K562 (cell line): ENCODE measurements at regions not wholly inside any gene's neighbourhood (a gene's known extent, or its start where the extent isn't known, plus 50 kb on each side); places are given as distances from the start of the nearest gene placed in this dataset.

Experiments used
- ATAC-seq: fragments of 200-7000 bp; cut with Tn5 transposase; 3 replicates; pipeline ENCODE4 v1.9.1; 2020; ENCODE audit warnings: moderate library complexity
- BruUV-seq: library from RNA; stranded (reverse); fragments of 400-500 nt; replicated peaks from 2 replicates; lab custom pipeline; 2021; lab: Mats Ljungman, UMichigan
- CTCF ChIA-PET: fragments of 300-600 bp; formaldehyde crosslinking; extraction: SDS; loops from one replicate; lab custom pipeline; 2021; ENCODE audit warnings: low intra/inter-chr PET ratio; lab: Yijun Ruan, JAX
- POLR2A ChIA-PET: fragments of 300-600, 350-650 bp; sonication (Branson Sonifier 250); formaldehyde crosslinking; extraction: SDS; loops from one replicate; lab custom pipeline; 2021; ENCODE audit warnings: antibody characterized with exemption, inconsistent platforms; lab: Yijun Ruan, JAX
- DNase-seq, 4 experiments: peaks; one replicate each; pipeline versions ENCODE4 v3.0.0 to v3.0.0-alpha.2; 2011 to 2018; ENCODE audit warnings: low spot score in 3 of 4, mixed read lengths in 3 of 4; ENCODE audit errors: extremely low read depth in 1 of 4
- FAIRE-seq: peaks from 2 replicates; lab custom pipeline; 2011; peaks lifted over from hg19 to GRCh38; lab: Jason Lieb, UNC
- H2AFZ ChIP-seq: 2 replicates; pipeline ENCODE4 v1.6.0; 2011; ENCODE audit warnings: low read depth, low read length, control low read depth, inconsistent platforms
- H3K27ac ChIP-seq: fragments of 200-600 bp; 3 replicates; pipeline ENCODE4 v1.8.0; 2011; ENCODE audit warnings: low read depth, mild to moderate bottlenecking, control low read depth, inconsistent platforms, low read length, moderate library complexity, mixed read lengths; ENCODE audit errors: extremely low read depth
- H3K27me3 ChIP-seq, 2 experiments: fragments of 300-600 bp in 1 of 2; 2 replicates in 1 of 2; 3 replicates in 1 of 2; pipeline versions ENCODE4 v1.6.0 to v1.8.0; 2011; ENCODE audit warnings: inconsistent platforms in 2 of 2, low read length in 2 of 2, mild to moderate bottlenecking in 1 of 2, mixed read lengths in 1 of 2, moderate library complexity in 1 of 2; ENCODE audit not compliant: control insufficient read depth in 2 of 2, insufficient read depth in 2 of 2
- H3K36me3 ChIP-seq: fragments of 300-600 bp; 3 replicates; pipeline ENCODE4 v1.8.0; 2011; ENCODE audit warnings: mild to moderate bottlenecking, low read length, inconsistent platforms; ENCODE audit not compliant: control insufficient read depth, insufficient read depth
- H3K4me1 ChIP-seq, 2 experiments: fragments of 200-600 bp in 1 of 2; replicated peaks in 1 of 2; 2 replicates in 1 of 2; 3 replicates in 1 of 2; pipeline versions ENCODE4 v1.5.1 to v1.8.0; 2011; ENCODE audit warnings: inconsistent platforms in 2 of 2, low read length in 2 of 2, mild to moderate bottlenecking in 1 of 2, mixed read lengths in 1 of 2, moderate library complexity in 1 of 2; ENCODE audit not compliant: control insufficient read depth in 2 of 2, insufficient read depth in 2 of 2
- H3K4me2 ChIP-seq: 2 replicates; pipeline ENCODE4 v1.6.1; 2011; ENCODE audit warnings: low read length, control low read depth, inconsistent platforms, mixed read lengths; ENCODE audit not compliant: insufficient read depth
- H3K4me3 ChIP-seq: fragments of 200-600 bp; sonication (generic), shearing (Covaris generic); 2 replicates; pipeline ENCODE4 v1.5.1; 2016; ENCODE audit warnings: control low read depth, inconsistent platforms
- H3K79me2 ChIP-seq: fragments of 200-600 bp; 3 replicates; pipeline ENCODE4 v1.8.0; 2011; ENCODE audit warnings: low read length, inconsistent platforms; ENCODE audit not compliant: control insufficient read depth, insufficient read depth
- H3K9ac ChIP-seq, 2 experiments: 2 replicates each; pipeline versions ENCODE4 v1.6.0 to v1.6.1; 2011; ENCODE audit warnings: low read depth in 2 of 2, low read length in 2 of 2, control low read depth in 1 of 2, inconsistent platforms in 1 of 2, mild to moderate bottlenecking in 1 of 2, mixed read lengths in 1 of 2; ENCODE audit not compliant: insufficient read depth in 1 of 2
- H3K9me1 ChIP-seq: one replicate; pipeline ENCODE4 v1.6.0; 2011; ENCODE audit warnings: inconsistent platforms, mild to moderate bottlenecking, low read length, moderate library complexity; ENCODE audit not compliant: control insufficient read depth, insufficient read depth
- H3K9me3 ChIP-seq: replicated peaks from 2 replicates; pipeline ENCODE4 v1.5.1; 2011; ENCODE audit warnings: low read depth, low read length, inconsistent platforms; ENCODE audit not compliant: control insufficient read depth, insufficient read depth
- H4K20me1 ChIP-seq: replicated peaks from 2 replicates; pipeline ENCODE4 v1.6.1; 2011; ENCODE audit warnings: low read length, inconsistent platforms, mixed read lengths; ENCODE audit not compliant: control insufficient read depth, insufficient read depth
- C11orf30 ChIP-seq: fragments of 450-650 bp; IDR thresholded peaks from 2 replicates; pipeline ENCODE4 v1.6.1; 2016; ENCODE audit warnings: low read depth, mild to moderate bottlenecking
- CHCHD3 ChIP-seq: fragments of 250-450 bp; sonication (Bioruptor Pico); IDR thresholded peaks from 2 replicates; pipeline ENCODE4 v2.1.2; 2022; ENCODE audit warnings: mild to moderate bottlenecking
- KDM4B ChIP-seq, 2 experiments: fragments of 450-650 bp in 1 of 2; sonication (generic) in 1 of 2; IDR thresholded peaks; 2 replicates each; pipeline ENCODE4 v1.6.1; 2016 to 2017; ENCODE audit warnings: borderline replicate concordance in 2 of 2, antibody characterized with exemption in 1 of 2, low read depth in 1 of 2, mild to moderate bottlenecking in 1 of 2
- MAFK ChIP-seq: IDR thresholded peaks from 2 replicates; pipeline ENCODE4 v1.6.1; 2011; ENCODE audit warnings: low read length, improper control_type of control experiment
- NR2C2 ChIP-seq, 2 experiments: fragments of 200-800 bp in 1 of 2; sonication (Bioruptor generic) in 1 of 2; sonication (generic) in 1 of 2; formaldehyde crosslinking in 1 of 2; IDR thresholded peaks; 2 replicates each; pipeline versions ENCODE4 v1.6.1 to v1.8.0; 2016 to 2022; ENCODE audit warnings: mild to moderate bottlenecking in 1 of 2, missing compliant biosample characterization in 1 of 2, missing genetic modification characterization in 1 of 2, missing genetic modification reagents in 1 of 2
- RBM15 ChIP-seq: fragments of 200-400 bp; formaldehyde crosslinking; IDR thresholded peaks from 2 replicates; pipeline ENCODE4 v1.6.1; 2018; ENCODE audit warnings: mild to moderate bottlenecking, low read length, moderate library complexity; ENCODE audit not compliant: insufficient read depth
- SMARCB1 ChIP-seq: IDR thresholded peaks from 2 replicates; pipeline ENCODE4 v1.6.1; 2011; ENCODE audit warnings: improper control_type of control experiment, low read depth; ENCODE audit not compliant: insufficient read length
- SP2 ChIP-seq: IDR thresholded peaks from 2 replicates; pipeline ENCODE4 v1.6.1; 2011; ENCODE audit warnings: mild to moderate bottlenecking, low read depth, low read length, moderate library complexity; ENCODE audit not compliant: poor library complexity, severe bottlenecking; ENCODE audit errors: extremely low read depth
- TRIM24 ChIP-seq, 2 experiments: fragments of 450-650 bp; IDR thresholded peaks; 2 replicates each; pipeline ENCODE4 v1.6.1; 2016
- ZFP30 ChIP-seq: fragments of 250-450 bp; sonication (Bioruptor Pico); IDR thresholded peaks from 2 replicates; pipeline ENCODE4 v1.8.0; 2022; ENCODE audit warnings: moderate library complexity, mild to moderate bottlenecking, inconsistent platforms, borderline replicate concordance
- ZNF165 ChIP-seq: fragments of 250-450 bp; sonication (Bioruptor Pico); IDR thresholded peaks from 2 replicates; pipeline ENCODE4 v1.4.0; 2020; ENCODE audit warnings: borderline replicate concordance
- in situ Hi-C: fragments of 300-500 bp; cut with MboI; formaldehyde crosslinking; loops from 4 replicates; pipeline ENCODE4 v1.15.0; 2018; ENCODE audit warnings: inconsistent platforms, mixed read lengths
- intact Hi-C: fragments of 100-400 bp; cut with micrococcal nuclease; formaldehyde crosslinking; loops from 2 replicates; pipeline ENCODE4 v1.14.2; 2022
- TF ChIP-seq, protein P1 (sequence below): IDR thresholded peaks from 2 replicates; pipeline ENCODE4 v1.6.1; 2016; ENCODE audit warnings: missing genetic modification characterization, missing compliant biosample characterization

DNA sequence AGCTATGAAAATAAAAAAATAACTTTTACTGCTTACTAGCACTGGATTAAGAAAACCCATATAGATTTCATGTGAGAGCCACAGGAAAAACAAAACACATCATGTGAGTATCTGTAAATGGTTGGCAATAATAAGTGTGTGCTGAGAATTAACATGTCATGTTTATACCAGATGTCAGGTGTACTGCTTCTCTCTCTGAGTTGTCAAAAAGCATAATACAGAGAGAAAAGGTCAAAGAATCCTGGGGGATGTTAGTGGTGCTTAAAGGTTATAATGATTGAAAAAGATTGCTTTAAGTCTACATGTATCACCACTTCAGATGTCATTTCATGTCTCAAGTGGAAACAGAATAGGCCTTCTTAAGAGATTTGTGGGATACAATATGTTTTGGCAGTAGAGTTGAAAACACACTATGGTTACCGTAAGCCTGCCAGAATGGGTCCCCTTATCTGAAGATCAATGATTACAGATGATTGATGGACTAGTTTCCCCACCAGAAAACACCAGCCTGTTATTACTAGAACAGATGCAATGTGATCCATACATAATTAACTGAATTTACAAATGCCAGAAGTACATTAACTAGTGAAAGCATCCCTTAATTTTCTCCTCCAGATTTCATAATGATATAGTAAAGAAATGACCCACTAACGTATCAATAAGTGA, 204.1 kb downstream of the CNTN3 start (continued):
- TF ChIP-seq RBM15 = no peak
- no peak for TF ChIP-seq ZFP30
- no peak for TF ChIP-seq MAFK
- TF ChIP-seq ZNF165 (CRISPR knock-in tag) = no peak
- TF ChIP-seq TRIM24 (IDR thresholded peaks at IDR 0.05) = no peak
- no peak for TF ChIP-seq KDM4B (IDR thresholded peaks at IDR 0.05; ENCODE audit: borderline replicate concordance in 2 of 2, low read depth in 1 of 2)
- TF ChIP-seq SP2 = no peak

DNA sequence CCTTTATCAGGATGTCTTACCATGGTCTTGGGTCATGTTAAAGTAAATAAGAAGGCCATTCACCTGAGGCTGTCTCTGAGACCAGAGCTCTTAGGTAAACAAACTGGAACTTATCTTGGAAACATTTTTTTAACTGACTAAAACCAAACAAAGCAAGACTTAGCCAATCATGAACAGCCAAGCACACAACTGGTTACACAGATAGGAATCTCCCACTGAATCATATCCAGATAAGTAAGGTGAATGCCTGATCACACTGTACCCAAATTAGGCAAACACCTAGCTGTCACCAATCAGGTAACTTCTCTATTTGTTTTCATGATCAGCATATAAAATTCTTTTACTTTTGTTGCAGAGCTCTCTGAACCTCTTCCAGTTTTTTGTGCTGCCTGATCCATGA, 205.4 kb downstream of the CNTN3 start:
- Histone ChIP-seq H3K9me3 (no peaks in the 10 kb centered on the region), H3K4me3 (no peak overlapping the region), H3K27ac (no peak overlapping the region), H3K36me3 (no peaks in the 10 kb centered on the region), H3K9me1 (no peaks in the 10 kb centered on the region), H4K20me1 (no peaks in the 10 kb centered on the region), H3K27me3 (no peaks in the 10 kb centered on the region), H3K9ac (no peak overlapping the region), H3K79me2 (no peaks in the 10 kb centered on the region), H3K4me2 (no peak overlapping the region), H2AFZ (no peak overlapping the region), H3K4me1 (no peaks in the 10 kb centered on the region)
- ChIA-PET POLR2A (interaction anchor here (1.0 kb wide), 1 partner anchor 756 kb away, joined by 4 read pairs; no protein-coding TSS in a partner anchor), CTCF (no interaction called here)
- FAIRE-seq = no peak
- no TSS peak for BruUV-seq
- no peak for TF ChIP-seq NR2C2 (CRISPR knock-in tag; IDR thresholded peaks at IDR 0.05)
- TF ChIP-seq NR2C2 (tag; IDR thresholded peaks at IDR 0.05) = no peak
- TF ChIP-seq, protein P1, sequence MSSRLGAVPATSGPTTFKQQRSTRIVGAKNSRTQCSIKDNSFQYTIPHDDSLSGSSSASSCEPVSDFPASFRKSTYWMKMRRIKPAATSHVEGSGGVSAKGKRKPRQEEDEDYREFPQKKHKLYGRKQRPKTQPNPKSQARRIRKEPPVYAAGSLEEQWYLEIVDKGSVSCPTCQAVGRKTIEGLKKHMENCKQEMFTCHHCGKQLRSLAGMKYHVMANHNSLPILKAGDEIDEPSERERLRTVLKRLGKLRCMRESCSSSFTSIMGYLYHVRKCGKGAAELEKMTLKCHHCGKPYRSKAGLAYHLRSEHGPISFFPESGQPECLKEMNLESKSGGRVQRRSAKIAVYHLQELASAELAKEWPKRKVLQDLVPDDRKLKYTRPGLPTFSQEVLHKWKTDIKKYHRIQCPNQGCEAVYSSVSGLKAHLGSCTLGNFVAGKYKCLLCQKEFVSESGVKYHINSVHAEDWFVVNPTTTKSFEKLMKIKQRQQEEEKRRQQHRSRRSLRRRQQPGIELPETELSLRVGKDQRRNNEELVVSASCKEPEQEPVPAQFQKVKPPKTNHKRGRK (tag) = no peak
- TF ChIP-seq CHCHD3 (CRISPR knock-in tag) = no peak
- TF ChIP-seq C11orf30 = no peak
- TF ChIP-seq SMARCB1 = no peak
- no peak for ATAC-seq
- no peak for DNase-seq
- intact Hi-C loops (no loop called here), in situ Hi-C loops (no loop called here)
